GM23248 (cell line): ENCODE measurements at regions not wholly inside any gene's neighbourhood (a gene's known extent, or its start where the extent isn't known, plus 50 kb on each side); places are given as distances from the start of the nearest gene placed in this dataset.

ENCODE experiments used
- EZH2 ChIP-seq: fragments of 200-600 bp; sonication (generic); IDR thresholded peaks from 2 replicates; pipeline ENCODE4 v1.6.1; 2018; ENCODE audit warnings: antibody characterized with exemption, mild to moderate bottlenecking; ENCODE audit not compliant: insufficient read depth, poor library complexity, severe bottlenecking
- EZH2phosphoT487 ChIP-seq: fragments of 200-600 bp; sonication (generic); IDR thresholded peaks from 2 replicates; pipeline ENCODE4 v1.6.1; 2018; ENCODE audit warnings: antibody characterized with exemption, moderate library complexity, mild to moderate bottlenecking, low read depth; ENCODE audit not compliant: insufficient read depth

DNA sequence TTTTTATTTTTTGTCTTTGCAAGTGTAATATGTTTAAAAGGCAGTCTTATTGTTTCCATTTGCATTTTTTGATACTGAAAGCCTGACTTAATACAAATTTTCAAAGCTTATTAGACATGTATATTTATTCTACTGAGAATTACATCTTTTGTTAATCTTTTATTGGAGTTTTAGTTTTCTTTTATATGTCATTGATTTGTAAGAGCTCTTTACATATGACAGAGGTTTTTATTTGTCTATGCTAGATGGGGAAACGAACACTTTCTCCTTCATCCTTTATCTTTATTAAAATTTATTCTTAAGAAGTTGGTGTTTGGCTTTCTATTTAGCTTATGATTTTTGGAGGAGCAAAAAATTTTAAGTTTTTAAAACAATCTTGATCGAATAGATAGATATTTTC is 234.4 kb upstream of the SRRM4 start:
- TF ChIP-seq EZH2 (no peak), EZH2phosphoT487 (no peak)
